ENCODE measurements at regions not wholly inside any gene's neighbourhood (a gene's known extent, or its start where the extent isn't known, plus 50 kb on each side); places are given as distances from the start of the nearest gene placed in this dataset.
A peak's percentile ranks its signal among the peaks of the same experiment; 100 is the strongest.

- TF ChIP-seq, protein P1, sequence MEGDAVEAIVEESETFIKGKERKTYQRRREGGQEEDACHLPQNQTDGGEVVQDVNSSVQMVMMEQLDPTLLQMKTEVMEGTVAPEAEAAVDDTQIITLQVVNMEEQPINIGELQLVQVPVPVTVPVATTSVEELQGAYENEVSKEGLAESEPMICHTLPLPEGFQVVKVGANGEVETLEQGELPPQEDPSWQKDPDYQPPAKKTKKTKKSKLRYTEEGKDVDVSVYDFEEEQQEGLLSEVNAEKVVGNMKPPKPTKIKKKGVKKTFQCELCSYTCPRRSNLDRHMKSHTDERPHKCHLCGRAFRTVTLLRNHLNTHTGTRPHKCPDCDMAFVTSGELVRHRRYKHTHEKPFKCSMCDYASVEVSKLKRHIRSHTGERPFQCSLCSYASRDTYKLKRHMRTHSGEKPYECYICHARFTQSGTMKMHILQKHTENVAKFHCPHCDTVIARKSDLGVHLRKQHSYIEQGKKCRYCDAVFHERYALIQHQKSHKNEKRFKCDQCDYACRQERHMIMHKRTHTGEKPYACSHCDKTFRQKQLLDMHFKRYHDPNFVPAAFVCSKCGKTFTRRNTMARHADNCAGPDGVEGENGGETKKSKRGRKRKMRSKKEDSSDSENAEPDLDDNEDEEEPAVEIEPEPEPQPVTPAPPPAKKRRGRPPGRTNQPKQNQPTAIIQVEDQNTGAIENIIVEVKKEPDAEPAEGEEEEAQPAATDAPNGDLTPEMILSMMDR (IDR thresholded peaks at IDR 0.05; ENCODE audit: extremely low read depth in 1 of 2, insufficient read depth in 1 of 2, low read depth in 1 of 2, low read length in 2 of 2), result no peak
- no peak for TF ChIP-seq POLR2A (IDR thresholded peaks at IDR 0.05; ENCODE audit: low read depth, low read length)
- TF ChIP-seq FOS (IDR thresholded peaks at IDR 0.05; ENCODE audit: borderline replicate concordance, insufficient read depth, low read length), result peak; percentile 40
- no peak for TF ChIP-seq GATA2 (IDR thresholded peaks at IDR 0.05; ENCODE audit: insufficient read depth, insufficient read length, low read depth, low read length)
Observed at GRCh38 chr15:38128341-38128781, 124.3 kb upstream of the SPRED1 start.

Measured in endothelial cell of umbilical vein (primary cell).